SK-N-SH (cell line): ENCODE measurements at regions not wholly inside any gene's neighbourhood (a gene's known extent, or its start where the extent isn't known, plus 50 kb on each side); places are given as distances from the start of the nearest gene placed in this dataset.

Experiments
- CTCF ChIA-PET: fragments of 300-600, 350-600 bp; formaldehyde crosslinking; extraction: SDS; loops from one replicate; lab custom pipeline; 2021; lab: Yijun Ruan, JAX
- POLR2A ChIA-PET: fragments of 350-600 bp; sonication (Branson Sonifier 250); formaldehyde crosslinking; extraction: SDS; loops from one replicate; lab custom pipeline; 2020; ENCODE audit warnings: antibody characterized with exemption, inconsistent platforms; lab: Yijun Ruan, JAX
- DNase-seq: peaks from one replicate; pipeline ENCODE4 v3.0.0; 2012
- H2AFZ ChIP-seq: fragments of 200-600 bp; sonication (generic); 2 replicates; pipeline ENCODE4 v1.8.1; 2016; ENCODE audit warnings: antibody characterized with exemption, mild to moderate bottlenecking, low read depth
- H3F3A ChIP-seq: fragments of 200-600 bp; sonication (generic); replicated peaks from 2 replicates; pipeline ENCODE3; 2016; ENCODE audit warnings: antibody characterized with exemption, mild to moderate bottlenecking; ENCODE audit not compliant: insufficient read depth
- H3K27ac ChIP-seq, 2 experiments: fragments of 200-500 bp in 1 of 2; fragments of 200-600 bp in 1 of 2; sonication (Bioruptor generic) in 1 of 2; sonication (generic), shearing (Covaris generic) in 1 of 2; 2 replicates each; pipeline versions ENCODE4 v1.5.1 to v1.6.1; 2014 to 2016; ENCODE audit warnings: low read depth in 2 of 2, inconsistent platforms in 1 of 2, low read length in 1 of 2, mild to moderate bottlenecking in 1 of 2, mixed read lengths in 1 of 2
- H3K27me3 ChIP-seq: fragments of 200-600 bp; sonication (generic), shearing (Covaris generic); 2 replicates; pipeline ENCODE4 v1.6.1; 2016; ENCODE audit warnings: mixed run types; ENCODE audit not compliant: insufficient read depth
- H3K36me3 ChIP-seq, 2 experiments: fragments of 200-500 bp in 1 of 2; fragments of 200-600 bp in 1 of 2; sonication (Bioruptor generic) in 1 of 2; sonication (generic) in 1 of 2; replicated peaks in 1 of 2; 2 replicates each; pipeline versions ENCODE3 to v1.5.1; 2014 to 2016; ENCODE audit warnings: low read length in 1 of 2, mild to moderate bottlenecking in 1 of 2; ENCODE audit not compliant: insufficient read depth in 2 of 2, control insufficient read depth in 1 of 2
- H3K4me1 ChIP-seq, 2 experiments: fragments of 200-500 bp in 1 of 2; fragments of 200-600 bp in 1 of 2; sonication (Bioruptor generic) in 1 of 2; sonication (generic), shearing (Covaris generic) in 1 of 2; 2 replicates each; pipeline versions ENCODE4 v1.5.1 to v1.6.1; 2014 to 2016; ENCODE audit warnings: low read depth in 1 of 2, low read length in 1 of 2, mixed run types in 1 of 2; ENCODE audit not compliant: insufficient read depth in 2 of 2, control insufficient read depth in 1 of 2
- H3K4me2 ChIP-seq: fragments of 200-600 bp; sonication (generic), shearing (Covaris generic); 2 replicates; pipeline ENCODE4 v1.6.1; 2017; ENCODE audit warnings: mixed run types
- H3K4me3 ChIP-seq, 2 experiments: fragments of 200-500 bp in 1 of 2; fragments of 200-600 bp in 1 of 2; sonication (Bioruptor generic) in 1 of 2; sonication (generic), shearing (Covaris generic) in 1 of 2; 2 replicates each; pipeline versions ENCODE4 v1.5.1 to v1.8.1; 2014 to 2016; ENCODE audit warnings: low read depth in 2 of 2, inconsistent platforms in 1 of 2, low read length in 1 of 2, mild to moderate bottlenecking in 1 of 2, mixed read lengths in 1 of 2, moderate library complexity in 1 of 2
- H3K79me2 ChIP-seq: fragments of 200-600 bp; sonication (generic); 2 replicates; pipeline ENCODE4 v1.8.1; 2017; ENCODE audit warnings: mild to moderate bottlenecking; ENCODE audit not compliant: insufficient read depth
- H3K9ac ChIP-seq: fragments of 200-600 bp; sonication (generic); 2 replicates; pipeline ENCODE4 v1.6.1; 2017; ENCODE audit warnings: mixed run types
- H3K9me2 ChIP-seq: fragments of 200-600 bp; sonication (generic); 2 replicates; pipeline ENCODE4 v1.6.1; 2017; ENCODE audit warnings: mixed run types
- H3K9me3 ChIP-seq: fragments of 200-600 bp; sonication (generic); 2 replicates; pipeline ENCODE4 v1.6.1; 2017; ENCODE audit warnings: mixed run types, mild to moderate bottlenecking, moderate library complexity
- H4K20me1 ChIP-seq: fragments of 200-600 bp; sonication (generic); 2 replicates; pipeline ENCODE4 v1.6.1; 2017; ENCODE audit warnings: mild to moderate bottlenecking, mixed run types; ENCODE audit not compliant: insufficient read depth
- CHD2 ChIP-seq: fragments of 150-350 bp; IDR thresholded peaks from 2 replicates; pipeline ENCODE4 v1.6.1; 2018; ENCODE audit warnings: low read length; ENCODE audit not compliant: partially characterized antibody
- CTCF ChIP-seq: fragments of 200-600 bp; sonication (generic); IDR thresholded peaks from 2 replicates; pipeline ENCODE4 v1.6.1; 2017; ENCODE audit warnings: antibody characterized with exemption, mild to moderate bottlenecking, moderate library complexity
- ELF1 ChIP-seq: IDR thresholded peaks from 2 replicates; pipeline ENCODE4 v1.4.0; 2012
- EP300 ChIP-seq, 2 experiments: IDR thresholded peaks; 2 replicates each; pipeline versions ENCODE4 v1.4.0 to v1.6.1; 2012; ENCODE audit warnings: borderline replicate concordance in 1 of 2, low read depth in 1 of 2, low read length in 1 of 2
- MEF2A ChIP-seq: IDR thresholded peaks from 2 replicates; pipeline ENCODE4 v1.4.0; 2012; ENCODE audit warnings: low read depth, borderline replicate concordance
- RCOR1 ChIP-seq: fragments of 150-350 bp; IDR thresholded peaks from 2 replicates; pipeline ENCODE4 v1.6.1; 2017; ENCODE audit warnings: antibody characterized with exemption, low read length
- RFX5 ChIP-seq: IDR thresholded peaks from 2 replicates; pipeline ENCODE4 v1.6.1; 2012; ENCODE audit warnings: mild to moderate bottlenecking, improper control_type of control experiment, low read length
- SMC3 ChIP-seq: IDR thresholded peaks from 2 replicates; pipeline ENCODE4 v1.6.1; 2012; ENCODE audit warnings: low read depth, low read length, improper control_type of control experiment
- TAF1 ChIP-seq: IDR thresholded peaks from 2 replicates; pipeline ENCODE4 v1.6.1; 2012; ENCODE audit warnings: low read depth, mild to moderate bottlenecking, low read length, moderate library complexity, borderline replicate concordance
- TCF12 ChIP-seq: IDR thresholded peaks from 2 replicates; pipeline ENCODE4 v1.4.0; 2012
- TEAD4 ChIP-seq: IDR thresholded peaks from 2 replicates; pipeline ENCODE4 v1.4.0; 2012; ENCODE audit warnings: mild to moderate bottlenecking, borderline replicate concordance; ENCODE audit not compliant: insufficient read depth
- YY1 ChIP-seq: IDR thresholded peaks from 2 replicates; pipeline ENCODE4 v1.4.0; 2012; ENCODE audit warnings: low read depth, mild to moderate bottlenecking
- ZBTB33 ChIP-seq: IDR thresholded peaks from 2 replicates; pipeline ENCODE4 v1.4.0; 2012; ENCODE audit warnings: low read depth, borderline replicate concordance
- WGBS: methylation state at CpG from one replicate; pipeline ENCODE4 v1.1.6; 2017; ENCODE audit warnings: low lambda C conversion rate; 5-methylcytosine and 5-hydroxymethylcytosine counted together

GRCh38 chr20:40966103-40966502, 62.5 kb upstream of the TOP1 start:
- Histone ChIP-seq H3K9ac (no peak overlapping the region), H2AFZ (no peak overlapping the region), H3K79me2 (no peaks in the 10 kb centered on the region), H3K36me3 (no peaks in the 10 kb centered on the region), H3K4me3 (no peak overlapping the region), H3F3A (no peaks in the 10 kb centered on the region), H4K20me1 (no peaks in the 10 kb centered on the region), H3K4me1 (peaks cover 0 to 2% of the 10 kb centered on the region in 2 experiments; a peak in 1 of 4 replicates), H3K27ac (no peak overlapping the region), H3K4me2 (no peak overlapping the region), H3K27me3 (no peaks in the 10 kb centered on the region), H3K9me3 (no peaks in the 10 kb centered on the region), H3K9me2 (no peaks in the 10 kb centered on the region)
- TF ChIP-seq CTCF (peak; percentile 41), RFX5 (no peak), RCOR1 (no peak), CHD2 (no peak), ELF1 (no peak)
- POLR2A ChIA-PET: no interaction called here
- CTCF ChIA-PET: interaction anchor here (0.7 to 2.1 kb wide), 8 partner anchors 9 to 374 kb away, joined by 3 to 8 read pairs (median 4); partner anchors contain the start of gene LPIN3
- no peak for DNase-seq
- 64% methylated on average over 2 of the region's 2 CpGs for WGBS

- H3K9me2 ChIP-seq: no peaks in the 10 kb centered on the region
- no peaks in the 10 kb centered on the region for H3K36me3 ChIP-seq
- H2AFZ ChIP-seq: no peak overlapping the region
- TF ChIP-seq YY1 (no peak), TAF1 (no peak), TEAD4 (no peak), ELF1 (no peak), EP300 (IDR thresholded peaks at IDR 0.05; ENCODE audit: borderline replicate concordance in 1 of 2, low read depth in 1 of 2, low read length in 1 of 2) (no peak), TCF12 (no peak), MEF2A (no peak), ZBTB33 (no peak), SMC3 (no peak)
- H3K9ac ChIP-seq: no peak overlapping the region
- H3K27ac ChIP-seq: no peak overlapping the region
- 91% methylated on average over 7 of the region's 9 CpGs for WGBS
- no peak for DNase-seq
- no peak overlapping the region for H3K4me3 ChIP-seq
- no peaks in the 10 kb centered on the region for H3K9me3 ChIP-seq
- no peaks in the 10 kb centered on the region for H3K79me2 ChIP-seq
- H3K4me1 ChIP-seq: peaks cover 0 to 2% of the 10 kb centered on the region in 2 experiments; a peak in 1 of 4 replicates
- H3F3A ChIP-seq: no peaks in the 10 kb centered on the region
- ChIA-PET POLR2A (no interaction called here), CTCF (interaction anchor here (0.7 to 3.4 kb wide), 9 partner anchors 10 to 373 kb away, joined by 3 to 34 read pairs (median 4); partner anchors contain the start of gene LPIN3)
- H3K4me2 ChIP-seq: no peak overlapping the region
- H3K27me3 ChIP-seq: no peaks in the 10 kb centered on the region
- H4K20me1 ChIP-seq: no peaks in the 10 kb centered on the region
Observed at GRCh38 chr20:40966516-40967185, 62.0 kb upstream of the TOP1 start.
